Activated effector memory CD4-positive, alpha-beta T cell treated with anti-CD3 and anti-CD28 coated beads, Interleukin-2, amount 50 U/mL, for 16 hours (primary cell): ENCODE measurements at regions not wholly inside any gene's neighbourhood (a gene's known extent, or its start where the extent isn't known, plus 50 kb on each side); places are given as distances from the start of the nearest gene placed in this dataset.

Experiments
- DNase-seq: peaks from one replicate; pipeline ENCODE4 v3.0.0-alpha.2; 2020

DNA sequence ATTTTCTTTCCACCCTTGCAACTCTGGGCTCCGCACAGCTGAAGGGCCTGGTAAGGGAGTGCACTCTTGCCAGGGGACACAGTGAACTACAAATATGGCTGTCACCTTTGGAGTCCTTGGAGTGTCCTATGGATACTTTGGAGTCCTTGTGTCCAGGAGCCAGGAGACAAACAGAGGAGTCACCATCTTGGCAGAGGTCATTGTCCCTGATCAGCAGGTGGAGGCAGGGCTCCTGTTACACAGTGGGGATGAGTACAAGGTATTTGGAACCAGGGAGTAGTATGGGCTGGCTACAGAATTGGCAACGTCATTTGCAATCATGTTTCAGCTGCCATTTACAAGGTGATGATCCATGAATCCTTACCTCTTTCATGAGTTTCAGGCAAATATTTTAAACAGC, 132.5 kb downstream of the FAM161A start:
- no peak for DNase-seq

- DNase-seq = no peak
Observed at GRCh38 chr2:61720911-61721310, 132.9 kb downstream of the FAM161A start.

DNA sequence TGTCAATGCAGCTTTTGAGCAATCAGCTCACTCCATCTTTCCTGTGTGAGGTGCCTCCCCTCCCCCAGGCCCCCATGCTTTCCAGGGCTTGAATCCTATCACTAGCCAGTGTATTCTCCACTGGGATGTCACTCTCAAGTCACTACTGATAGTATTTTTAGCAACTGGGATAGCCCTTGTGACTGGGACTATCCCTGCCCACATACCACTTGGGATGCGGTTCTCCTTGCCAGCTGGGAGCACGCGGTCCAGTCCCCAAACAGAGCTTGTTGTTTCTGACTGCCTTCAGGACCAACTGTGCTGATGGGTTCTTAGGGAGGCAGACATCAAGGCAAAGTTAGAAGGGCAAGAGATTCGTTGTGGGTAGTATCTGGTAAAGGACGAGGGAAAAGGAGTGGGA, 134.9 kb downstream of the FAM161A start:
- DNase-seq = no peak

- DNase-seq = no peak
Observed at GRCh38 chr2:61715506-61715905, 138.4 kb downstream of the FAM161A start.

DNA sequence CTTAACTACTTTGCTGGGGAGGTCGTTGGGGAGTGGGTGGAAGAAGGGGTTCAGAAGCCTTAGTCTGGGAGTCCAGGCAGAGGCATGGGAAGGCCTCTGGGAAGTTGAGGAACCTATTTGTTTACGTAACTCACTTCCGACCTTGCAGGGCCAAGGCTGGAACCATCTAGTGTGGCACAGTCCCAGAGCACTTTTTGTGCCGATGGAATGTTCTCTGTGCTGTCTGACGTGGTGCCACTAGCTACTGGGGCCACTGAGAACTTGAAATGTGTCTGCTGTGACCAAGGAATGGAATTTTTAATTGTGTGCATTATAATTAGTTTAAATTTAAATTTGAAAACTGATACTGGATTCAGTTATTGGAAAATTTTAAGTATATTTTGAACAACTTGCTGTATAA, 139.7 kb downstream of the FAM161A start:
- no peak for DNase-seq

GRCh38 chr2:61713457-61713856, 140.4 kb downstream of the FAM161A start:
- no peak for DNase-seq

GRCh38 chr2:61712060-61712459, 141.8 kb downstream of the FAM161A start:
- DNase-seq = no peak

GRCh38 chr2:61710711-61711110, 143.1 kb downstream of the FAM161A start:
- DNase-seq = no peak

GRCh38 chr2:61707984-61708852, 145.6 kb downstream of the FAM161A start:
- no peak for DNase-seq

DNA sequence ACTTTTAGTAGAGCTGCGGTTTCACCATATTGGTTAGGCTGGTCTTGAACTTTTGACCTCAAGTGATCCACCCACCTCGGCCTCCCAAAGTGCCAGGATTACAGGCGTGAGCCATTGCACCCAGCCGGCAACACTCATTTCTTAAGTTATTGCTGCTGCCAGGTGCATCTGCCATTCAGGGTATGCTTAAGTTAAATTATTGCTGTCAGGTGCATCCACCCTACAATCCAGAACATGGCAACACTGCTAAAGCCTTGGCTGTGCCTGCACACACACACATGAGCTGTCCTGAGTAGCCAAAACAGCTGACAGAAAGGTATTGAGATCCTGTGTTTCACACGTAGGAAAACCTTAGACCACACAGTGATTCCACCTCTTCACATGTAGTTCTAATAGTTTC, 148.2 kb downstream of the FAM161A start:
- no peak for DNase-seq

DNA sequence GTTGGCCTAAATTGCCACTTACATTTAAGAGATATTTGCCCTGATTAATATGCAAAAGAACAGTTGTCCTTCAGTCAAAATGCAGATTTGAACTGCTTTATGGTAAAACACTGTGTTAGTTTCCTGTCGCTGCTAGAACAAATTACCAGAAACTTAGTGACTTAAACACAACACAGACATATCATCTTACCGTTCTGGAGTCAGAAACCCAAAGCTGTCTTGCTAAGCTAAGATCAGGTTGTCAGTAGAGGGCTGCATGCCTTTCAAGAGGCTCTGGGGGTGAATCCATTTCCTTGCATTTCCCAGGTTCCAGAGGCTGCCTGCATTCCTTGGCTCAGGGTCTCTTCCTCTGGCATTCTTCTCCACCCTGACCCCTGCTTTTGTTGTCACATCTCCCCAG, 149.5 kb downstream of the FAM161A start:
- DNase-seq = no peak

- DNase-seq = no peak
Observed at GRCh38 chr2:61702088-61702467, 151.8 kb downstream of the FAM161A start.

GRCh38 chr2:61700464-61700863, 153.4 kb downstream of the FAM161A start:
- DNase-seq = no peak

GRCh38 chr2:61694312-61695274, 156.4 kb upstream of the XPO1 start:
- peak; percentile 94 for DNase-seq

- DNase-seq = no peak
Observed at GRCh38 chr2:61693744-61694143, 155.6 kb upstream of the XPO1 start.

GRCh38 chr2:61690078-61690596, 152.0 kb upstream of the XPO1 start:
- no peak for DNase-seq

GRCh38 chr2:61689568-61689967, 151.4 kb upstream of the XPO1 start:
- DNase-seq = no peak

DNA sequence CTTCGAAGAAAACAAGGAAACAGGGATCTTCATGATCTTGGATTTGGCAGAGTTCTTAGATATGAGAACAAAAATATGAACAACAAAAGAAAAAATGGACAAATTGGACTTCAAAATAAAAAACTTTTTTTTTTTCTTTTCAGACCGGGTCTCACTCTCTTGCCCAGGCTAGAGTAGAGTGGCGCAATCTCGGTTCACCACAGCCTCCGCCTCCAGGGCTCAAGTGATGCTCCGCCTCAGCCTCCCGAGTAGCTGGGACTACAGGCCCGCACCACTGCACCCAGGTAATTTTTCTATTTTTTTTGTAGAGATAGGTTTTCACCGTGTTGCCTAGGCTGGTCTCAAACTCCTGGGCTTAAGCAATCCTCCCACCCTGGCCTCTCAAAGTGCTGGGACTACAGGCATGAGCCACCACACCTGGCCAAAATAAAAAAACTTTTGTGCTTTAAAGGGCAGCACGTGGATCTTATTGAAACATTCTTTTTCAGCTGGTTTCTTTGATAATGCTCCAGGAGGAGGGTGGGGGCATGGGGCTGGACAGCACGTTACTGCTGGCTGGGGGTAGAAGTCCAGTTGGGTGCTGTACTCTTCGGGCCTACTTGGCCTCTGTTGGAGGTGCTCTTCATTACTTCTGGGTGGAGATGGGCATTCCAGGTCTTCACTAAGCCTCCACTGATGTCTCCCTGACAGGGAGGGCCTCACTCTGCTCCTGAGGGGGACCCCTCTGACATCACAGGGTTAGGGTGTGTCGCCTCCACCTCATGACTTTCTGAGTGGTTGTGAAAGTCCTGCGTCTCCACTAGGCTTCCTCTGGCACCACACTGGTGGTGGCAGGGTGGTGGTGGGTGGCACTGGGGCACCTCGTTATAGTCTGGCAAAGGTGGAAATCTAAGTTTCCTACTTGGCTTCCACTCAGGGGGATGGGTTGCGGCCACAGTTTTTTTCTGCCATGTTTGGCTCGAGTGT, 150.5 kb upstream of the XPO1 start:
- no peak for DNase-seq

DNA sequence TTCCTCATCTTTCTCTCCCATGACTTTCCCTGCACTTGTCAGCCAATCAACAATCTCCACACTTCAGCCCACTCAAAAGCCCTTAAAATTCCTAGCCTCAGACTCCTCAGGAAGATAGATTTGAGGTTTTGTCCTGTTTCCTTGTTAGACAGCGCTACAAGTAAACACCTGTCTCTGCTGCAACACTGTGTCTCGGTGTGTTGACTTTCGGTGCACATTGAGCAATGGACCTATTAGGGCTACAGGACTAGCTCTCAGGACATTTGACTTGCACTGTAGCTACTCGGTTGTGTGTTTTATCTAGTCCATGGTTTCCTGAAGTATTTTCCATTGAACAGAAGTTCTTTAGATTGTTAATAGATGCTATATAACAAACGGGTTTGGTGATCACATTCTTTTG, 140.9 kb upstream of the XPO1 start:
- DNase-seq = no peak

DNA sequence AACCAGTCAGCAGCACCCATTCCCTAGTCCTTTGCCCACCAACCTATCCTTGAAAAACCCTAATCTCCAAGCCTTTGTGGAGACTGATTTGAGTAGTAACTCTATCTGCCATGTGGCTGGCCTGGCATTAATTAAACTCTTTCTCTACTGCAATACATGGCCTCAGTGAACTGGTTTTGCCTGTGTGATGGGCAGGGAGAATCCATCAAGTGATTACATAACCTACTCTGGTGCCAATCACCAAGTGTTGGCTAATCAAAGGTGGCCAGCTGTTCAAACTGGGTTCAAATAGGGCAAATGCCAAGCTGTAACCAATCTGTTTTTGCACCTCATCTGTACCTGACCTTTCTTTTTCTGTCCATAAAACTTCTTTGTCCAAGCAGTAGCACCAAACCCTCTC, 139.8 kb upstream of the XPO1 start:
- DNase-seq = no peak

DNA sequence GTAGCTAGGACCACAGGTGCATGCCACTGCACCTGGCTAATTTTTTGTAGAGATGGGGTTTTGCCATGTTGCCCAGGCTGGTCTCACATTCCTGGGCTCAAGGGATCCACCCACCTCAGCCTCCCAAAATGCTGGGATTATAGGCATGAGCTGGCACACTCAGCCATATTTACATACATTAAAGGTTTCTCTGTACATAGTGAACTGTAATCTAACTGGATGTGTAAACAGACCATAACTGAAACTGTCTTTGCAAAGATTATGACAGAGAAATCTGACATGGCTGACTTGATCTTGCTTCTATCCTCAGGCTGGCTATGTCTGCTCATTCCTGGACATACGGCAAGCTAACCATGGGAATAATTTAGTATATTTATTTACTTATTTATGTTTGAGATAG, 139.2 kb upstream of the XPO1 start:
- no peak for DNase-seq

- no peak for DNase-seq
Observed at GRCh38 chr2:61675204-61675603, 137.0 kb upstream of the XPO1 start.
